ENCODE measurements at regions not wholly inside any gene's neighbourhood (a gene's known extent, or its start where the extent isn't known, plus 50 kb on each side); places are given as distances from the start of the nearest gene placed in this dataset.

DNA sequence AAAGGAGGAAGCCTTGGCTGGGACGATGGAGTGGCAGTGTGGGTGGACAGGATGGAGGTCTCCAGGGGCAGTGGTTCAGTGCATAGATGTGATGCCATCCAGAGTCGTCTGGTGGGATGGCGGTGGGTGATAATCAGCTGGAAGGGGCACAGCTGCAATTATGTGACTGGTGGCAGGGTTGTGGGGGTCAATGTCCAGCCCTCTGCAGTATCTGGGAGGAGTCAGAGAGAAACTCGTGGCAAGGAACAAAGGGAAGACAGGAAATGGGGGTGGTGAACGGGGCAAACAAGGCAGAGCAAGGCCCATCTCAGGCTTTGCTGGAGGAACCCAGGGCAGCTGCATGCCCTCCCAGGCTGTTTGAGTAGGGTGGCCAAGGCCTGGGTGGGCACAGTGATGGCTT is 118.3 kb upstream of the USP24 start:
- H3K27ac ChIP-seq (ENCODE audit: low read depth, low read length), result no peak overlapping the region
- H3K4me1 ChIP-seq (ENCODE audit: control insufficient read depth, insufficient read depth, low read length), result no peaks in the 10 kb centered on the region
- H3K27me3 ChIP-seq (ENCODE audit: control insufficient read depth, insufficient read depth, low read length), result no peaks in the 10 kb centered on the region
- no peak overlapping the region for H3K4me3 ChIP-seq (ENCODE audit: low read length)
- no peak overlapping the region for H3K9ac ChIP-seq (ENCODE audit: low read length)
- no peaks in the 10 kb centered on the region for H3K36me3 ChIP-seq (ENCODE audit: control insufficient read depth, insufficient read depth, low read length)

DNA sequence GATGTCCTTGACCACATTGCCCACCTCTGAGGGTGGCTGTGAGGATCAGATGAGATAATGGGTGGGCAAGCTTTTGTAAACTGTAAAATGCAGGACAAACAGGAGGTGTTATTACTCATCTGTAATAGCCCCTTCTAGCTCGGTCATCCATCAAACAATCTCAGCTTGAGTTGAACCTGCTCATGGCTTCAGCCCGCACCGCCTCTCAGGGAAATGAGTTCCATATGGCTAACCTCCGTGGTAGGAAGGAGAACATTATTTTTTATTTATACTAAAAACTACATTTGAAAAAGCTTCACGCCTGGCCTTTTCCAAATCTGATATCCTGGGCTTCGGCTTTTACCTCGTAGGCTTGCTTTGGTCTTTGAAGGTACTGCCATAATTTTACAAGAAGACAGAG is 116.2 kb upstream of the USP24 start:
- Histone ChIP-seq H3K36me3 (ENCODE audit: control insufficient read depth, insufficient read depth, low read length) (no peaks in the 10 kb centered on the region), H3K27ac (ENCODE audit: low read depth, low read length) (no peak overlapping the region), H3K9ac (ENCODE audit: low read length) (no peak overlapping the region), H3K27me3 (ENCODE audit: control insufficient read depth, insufficient read depth, low read length) (no peaks in the 10 kb centered on the region), H3K4me1 (ENCODE audit: control insufficient read depth, insufficient read depth, low read length) (no peaks in the 10 kb centered on the region), H3K4me3 (ENCODE audit: low read length) (no peak overlapping the region)

DNA sequence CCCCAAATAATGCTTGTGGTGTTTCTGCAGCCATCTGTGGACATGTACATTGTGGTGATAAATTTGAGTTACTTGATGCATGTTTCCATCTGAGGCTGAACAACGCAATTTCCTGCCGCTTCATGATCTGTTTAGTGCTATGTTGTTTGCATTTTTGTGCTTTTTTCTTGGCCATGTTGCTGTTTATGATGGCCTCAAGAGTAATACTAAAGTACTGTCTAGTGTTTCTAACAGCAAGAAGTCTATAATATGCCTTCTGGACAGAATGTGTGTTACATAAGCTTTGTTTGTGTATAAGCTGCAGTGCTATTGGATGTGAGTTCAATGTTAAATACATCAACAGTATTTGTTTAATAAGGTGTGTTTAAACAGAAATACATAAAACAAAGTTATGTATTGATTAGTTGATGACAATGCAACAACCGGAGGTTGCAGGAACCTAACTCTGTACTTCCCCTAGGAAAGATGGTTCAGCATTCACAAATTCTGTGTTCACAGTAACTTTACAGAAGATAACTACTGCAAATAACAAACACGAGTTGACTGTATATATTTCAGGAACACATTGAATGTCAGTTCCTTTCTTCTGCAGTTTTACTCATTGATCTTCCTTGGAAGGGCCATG is 114.8 kb upstream of the USP24 start:
- H3K27me3 ChIP-seq (ENCODE audit: control insufficient read depth, insufficient read depth, low read length), result no peaks in the 10 kb centered on the region
- no peak overlapping the region for H3K9ac ChIP-seq (ENCODE audit: low read length)
- H3K36me3 ChIP-seq (ENCODE audit: control insufficient read depth, insufficient read depth, low read length), result no peaks in the 10 kb centered on the region
- H3K4me3 ChIP-seq (ENCODE audit: low read length), result no peak overlapping the region
- H3K4me1 ChIP-seq (ENCODE audit: control insufficient read depth, insufficient read depth, low read length), result no peaks in the 10 kb centered on the region
- H3K27ac ChIP-seq (ENCODE audit: low read depth, low read length), result no peak overlapping the region

DNA sequence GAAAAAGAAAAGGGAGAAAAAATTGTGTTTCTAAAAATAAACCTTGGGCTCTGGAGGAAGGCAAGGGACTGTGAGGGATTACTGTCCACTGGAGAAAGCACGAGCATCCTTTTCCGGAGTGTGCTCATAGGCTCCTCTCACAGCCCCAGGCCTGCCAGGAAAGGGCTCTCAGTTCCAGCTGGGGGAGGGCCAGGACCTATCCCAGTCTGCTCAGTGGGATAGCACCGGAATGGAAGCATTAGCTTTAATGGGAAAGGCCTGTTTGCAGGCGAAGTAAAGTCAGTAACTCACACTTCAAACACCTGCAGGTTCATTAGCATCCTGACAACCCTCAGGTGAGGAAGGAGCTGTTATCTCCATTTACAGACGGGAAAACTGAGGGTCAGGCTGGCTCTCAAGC is 113.9 kb upstream of the USP24 start:
- no peak overlapping the region for H3K9ac ChIP-seq (ENCODE audit: low read length)
- H3K27ac ChIP-seq (ENCODE audit: low read depth, low read length), result no peak overlapping the region
- no peaks in the 10 kb centered on the region for H3K4me1 ChIP-seq (ENCODE audit: control insufficient read depth, insufficient read depth, low read length)
- no peaks in the 10 kb centered on the region for H3K36me3 ChIP-seq (ENCODE audit: control insufficient read depth, insufficient read depth, low read length)
- no peak overlapping the region for H3K4me3 ChIP-seq (ENCODE audit: low read length)
- H3K27me3 ChIP-seq (ENCODE audit: control insufficient read depth, insufficient read depth, low read length), result no peaks in the 10 kb centered on the region

DNA sequence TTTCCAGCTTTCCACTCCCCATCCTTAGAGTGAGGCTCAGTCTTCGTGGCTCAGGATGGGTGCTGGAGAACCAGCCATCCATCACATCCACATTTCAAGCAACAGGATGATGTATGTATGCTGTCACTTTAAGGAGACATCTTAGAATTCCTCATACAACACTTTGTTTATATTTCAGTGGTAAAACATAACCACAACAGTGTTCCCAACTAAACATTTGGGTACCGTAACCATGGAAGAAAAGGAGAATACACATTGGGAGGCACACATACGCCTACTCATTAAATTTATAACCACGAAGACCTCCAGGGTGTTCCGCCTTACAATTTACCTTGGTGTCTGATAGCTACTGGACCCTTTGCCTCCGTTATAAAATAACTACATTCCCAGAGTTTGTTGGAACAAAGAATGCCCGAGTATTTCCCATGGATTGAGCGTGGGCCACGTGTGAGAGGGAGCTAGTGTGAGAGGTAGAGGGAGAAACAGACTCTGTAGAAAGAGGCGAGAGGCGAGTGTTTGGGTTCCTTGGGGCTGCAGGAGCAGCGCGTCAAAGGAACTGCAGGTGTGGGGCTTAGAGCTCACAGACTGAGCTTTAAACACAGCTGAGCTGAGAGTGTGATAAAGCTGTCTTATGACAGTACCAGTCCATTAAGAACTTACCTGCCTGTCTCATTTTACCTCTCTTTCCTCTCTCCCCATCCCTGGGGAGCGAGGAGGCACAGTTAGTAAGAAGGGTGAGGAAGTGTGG is 111.5 kb upstream of the USP24 start:
- Histone ChIP-seq H3K4me3 (ENCODE audit: low read length) (no peak overlapping the region), H3K27me3 (ENCODE audit: control insufficient read depth, insufficient read depth, low read length) (no peaks in the 10 kb centered on the region), H3K27ac (ENCODE audit: low read depth, low read length) (no peak overlapping the region)

DNA sequence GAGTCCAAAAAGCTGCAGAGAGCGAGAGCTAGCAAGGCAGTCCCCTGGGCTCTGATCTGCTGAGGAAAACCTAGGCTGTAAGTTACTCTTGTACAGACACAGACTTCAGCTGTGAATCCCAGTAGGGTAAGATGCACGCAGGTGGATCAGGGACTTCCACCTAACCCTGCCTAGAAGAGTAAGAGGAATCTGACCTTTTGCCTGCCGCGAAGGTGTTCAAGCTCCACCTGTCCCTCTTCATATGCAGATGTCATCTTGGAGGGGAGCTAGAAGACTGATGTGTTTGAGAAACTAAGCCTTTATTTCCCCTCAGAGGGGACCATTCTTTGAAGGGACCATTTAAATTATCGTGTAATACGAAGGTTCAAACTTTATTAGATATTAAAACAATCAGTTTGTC is 108.6 kb upstream of the USP24 start:
- Histone ChIP-seq H3K9ac (ENCODE audit: low read length) (no peak overlapping the region), H3K4me1 (ENCODE audit: control insufficient read depth, insufficient read depth, low read length) (no peaks in the 10 kb centered on the region), H3K36me3 (ENCODE audit: control insufficient read depth, insufficient read depth, low read length) (no peaks in the 10 kb centered on the region), H3K4me3 (ENCODE audit: low read length) (no peak overlapping the region), H3K27me3 (ENCODE audit: control insufficient read depth, insufficient read depth, low read length) (no peaks in the 10 kb centered on the region), H3K27ac (ENCODE audit: low read depth, low read length) (no peak overlapping the region)

More for the DNA sequence above, 111.5 kb upstream of the USP24 start:
- H3K9ac ChIP-seq (ENCODE audit: low read length), result no peak overlapping the region
- no peaks in the 10 kb centered on the region for H3K4me1 ChIP-seq (ENCODE audit: control insufficient read depth, insufficient read depth, low read length)
- no peaks in the 10 kb centered on the region for H3K36me3 ChIP-seq (ENCODE audit: control insufficient read depth, insufficient read depth, low read length)

DNA sequence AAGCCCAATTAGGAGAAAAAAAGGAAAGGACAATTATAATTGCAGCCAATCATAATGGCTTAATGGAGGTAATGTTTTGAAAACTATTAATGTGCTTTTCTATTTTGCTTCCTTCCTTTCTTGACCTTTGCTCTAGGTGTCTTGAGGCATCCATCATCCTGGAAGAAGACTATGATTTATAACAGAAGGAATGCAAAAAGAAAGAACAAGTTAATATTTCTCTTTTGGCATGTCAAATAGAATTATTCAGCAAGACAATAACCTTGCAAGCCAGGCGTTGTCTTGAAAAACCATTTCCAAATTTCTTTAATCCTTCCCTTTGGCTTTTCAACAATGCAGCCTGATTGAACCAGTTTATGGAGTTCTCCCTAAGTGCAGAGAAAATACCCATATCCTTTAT is 107.7 kb upstream of the USP24 start:
- Histone ChIP-seq H3K4me1 (ENCODE audit: control insufficient read depth, insufficient read depth, low read length) (no peaks in the 10 kb centered on the region), H3K9ac (ENCODE audit: low read length) (no peak overlapping the region), H3K27me3 (ENCODE audit: control insufficient read depth, insufficient read depth, low read length) (no peaks in the 10 kb centered on the region), H3K27ac (ENCODE audit: low read depth, low read length) (no peak overlapping the region), H3K36me3 (ENCODE audit: control insufficient read depth, insufficient read depth, low read length) (no peaks in the 10 kb centered on the region), H3K4me3 (ENCODE audit: low read length) (no peak overlapping the region)

DNA sequence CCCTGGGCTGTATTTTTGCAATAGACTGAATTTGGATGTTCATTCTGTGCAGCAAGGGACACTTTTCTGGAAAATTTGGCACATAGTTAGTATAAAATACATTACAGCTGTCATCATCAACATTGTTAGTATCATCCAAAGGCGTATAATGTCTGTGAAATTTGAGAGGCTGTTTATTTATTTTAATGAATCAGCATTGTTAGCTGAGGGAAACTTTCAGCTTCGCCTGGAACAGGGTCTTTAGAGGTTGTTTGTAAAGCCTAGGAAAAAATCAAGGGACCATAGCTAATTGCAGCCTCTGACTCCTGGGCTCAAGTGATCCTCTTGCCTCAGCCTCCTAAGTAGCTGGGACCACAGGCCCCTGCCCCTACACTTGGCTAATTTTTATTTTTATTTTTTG is 106.8 kb upstream of the USP24 start:
- Histone ChIP-seq H3K36me3 (ENCODE audit: control insufficient read depth, insufficient read depth, low read length) (no peaks in the 10 kb centered on the region), H3K27ac (ENCODE audit: low read depth, low read length) (no peak overlapping the region), H3K4me1 (ENCODE audit: control insufficient read depth, insufficient read depth, low read length) (no peaks in the 10 kb centered on the region), H3K9ac (ENCODE audit: low read length) (no peak overlapping the region), H3K4me3 (ENCODE audit: low read length) (no peak overlapping the region), H3K27me3 (ENCODE audit: control insufficient read depth, insufficient read depth, low read length) (no peaks in the 10 kb centered on the region)

DNA sequence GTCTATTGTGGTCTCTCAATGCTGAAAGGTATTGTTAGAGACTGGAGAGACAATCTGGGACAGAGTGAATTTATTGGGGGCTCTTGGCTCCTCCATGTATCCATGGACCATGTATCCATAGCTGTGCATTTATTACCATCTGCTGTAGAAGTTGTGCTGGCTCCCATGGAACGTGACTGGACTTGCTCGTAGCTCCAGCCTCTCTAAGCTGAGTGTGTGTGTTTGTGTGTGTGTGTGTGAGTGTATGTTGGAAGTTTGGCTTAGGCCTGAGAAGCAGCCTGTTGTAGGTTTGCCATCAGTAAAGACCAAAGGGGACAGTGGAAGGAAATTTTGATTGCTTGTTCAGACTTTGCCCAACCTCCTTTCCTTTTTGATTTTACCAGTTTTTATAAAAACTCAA is 105.7 kb upstream of the USP24 start:
- Histone ChIP-seq H3K27ac (ENCODE audit: low read depth, low read length) (no peak overlapping the region), H3K27me3 (ENCODE audit: control insufficient read depth, insufficient read depth, low read length) (no peaks in the 10 kb centered on the region), H3K36me3 (ENCODE audit: control insufficient read depth, insufficient read depth, low read length) (no peaks in the 10 kb centered on the region), H3K4me3 (ENCODE audit: low read length) (no peak overlapping the region), H3K9ac (ENCODE audit: low read length) (no peak overlapping the region), H3K4me1 (ENCODE audit: control insufficient read depth, insufficient read depth, low read length) (no peaks in the 10 kb centered on the region)

DNA sequence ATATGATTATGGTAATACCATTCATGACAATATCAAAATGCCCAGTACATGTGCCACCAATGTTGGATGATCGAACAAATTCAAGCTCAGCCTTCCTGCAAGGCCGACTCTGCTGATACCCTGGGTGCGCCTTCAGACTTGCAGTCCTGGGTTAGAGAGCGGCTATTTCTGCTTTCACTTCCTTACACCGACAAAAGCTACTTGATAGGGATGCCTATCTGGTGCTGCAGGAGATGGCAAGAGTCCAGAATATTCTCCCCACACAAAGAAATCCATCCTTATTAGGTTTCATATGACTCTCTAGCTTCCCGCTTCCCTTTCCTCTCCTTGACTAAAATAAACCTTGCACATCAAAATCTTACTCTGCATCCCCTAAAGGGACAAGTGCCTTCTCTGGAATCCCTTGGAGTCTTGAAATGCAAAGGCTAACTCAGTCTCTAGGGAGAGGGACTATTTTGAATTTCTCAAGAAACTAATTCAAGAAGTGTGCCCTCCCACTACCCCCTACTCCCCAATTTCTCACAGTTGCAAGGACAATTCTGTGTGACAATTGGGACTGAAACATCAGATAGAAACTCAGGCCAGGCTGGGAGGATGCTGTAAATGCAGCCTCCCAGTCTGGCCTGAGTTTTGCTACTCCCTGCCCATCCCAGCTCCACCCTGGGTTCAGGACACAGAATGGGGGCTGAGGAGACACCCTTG is 103.1 kb upstream of the USP24 start:
- Histone ChIP-seq H3K36me3 (ENCODE audit: control insufficient read depth, insufficient read depth, low read length) (no peaks in the 10 kb centered on the region), H3K27me3 (ENCODE audit: control insufficient read depth, insufficient read depth, low read length) (no peaks in the 10 kb centered on the region), H3K4me1 (ENCODE audit: control insufficient read depth, insufficient read depth, low read length) (no peaks in the 10 kb centered on the region), H3K27ac (ENCODE audit: low read depth, low read length) (no peak overlapping the region), H3K4me3 (ENCODE audit: low read length) (no peak overlapping the region), H3K9ac (ENCODE audit: low read length) (no peak overlapping the region)

DNA sequence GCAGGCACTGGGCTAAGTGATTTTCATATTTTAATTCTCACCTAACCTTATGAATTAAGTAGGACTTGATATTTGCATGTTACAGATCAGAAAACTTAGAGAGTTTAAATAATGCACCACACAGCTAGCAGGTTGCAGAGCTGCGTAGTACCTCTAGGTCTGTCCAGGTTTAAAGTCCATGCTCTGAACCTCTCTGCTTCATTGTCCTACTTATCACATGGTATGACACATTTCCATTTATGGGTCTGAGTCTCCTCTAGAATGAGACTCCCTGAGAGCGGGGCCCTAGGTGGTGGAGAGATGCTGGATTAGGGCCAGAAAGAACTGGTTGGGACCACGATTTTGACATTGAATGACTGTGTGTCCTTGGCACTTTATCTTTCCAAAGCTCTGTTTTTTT is 102.5 kb upstream of the USP24 start:
- Histone ChIP-seq H3K9ac (ENCODE audit: low read length) (no peak overlapping the region), H3K27ac (ENCODE audit: low read depth, low read length) (no peak overlapping the region), H3K4me3 (ENCODE audit: low read length) (no peak overlapping the region), H3K4me1 (ENCODE audit: control insufficient read depth, insufficient read depth, low read length) (no peaks in the 10 kb centered on the region), H3K27me3 (ENCODE audit: control insufficient read depth, insufficient read depth, low read length) (no peaks in the 10 kb centered on the region), H3K36me3 (ENCODE audit: control insufficient read depth, insufficient read depth, low read length) (no peaks in the 10 kb centered on the region)

DNA sequence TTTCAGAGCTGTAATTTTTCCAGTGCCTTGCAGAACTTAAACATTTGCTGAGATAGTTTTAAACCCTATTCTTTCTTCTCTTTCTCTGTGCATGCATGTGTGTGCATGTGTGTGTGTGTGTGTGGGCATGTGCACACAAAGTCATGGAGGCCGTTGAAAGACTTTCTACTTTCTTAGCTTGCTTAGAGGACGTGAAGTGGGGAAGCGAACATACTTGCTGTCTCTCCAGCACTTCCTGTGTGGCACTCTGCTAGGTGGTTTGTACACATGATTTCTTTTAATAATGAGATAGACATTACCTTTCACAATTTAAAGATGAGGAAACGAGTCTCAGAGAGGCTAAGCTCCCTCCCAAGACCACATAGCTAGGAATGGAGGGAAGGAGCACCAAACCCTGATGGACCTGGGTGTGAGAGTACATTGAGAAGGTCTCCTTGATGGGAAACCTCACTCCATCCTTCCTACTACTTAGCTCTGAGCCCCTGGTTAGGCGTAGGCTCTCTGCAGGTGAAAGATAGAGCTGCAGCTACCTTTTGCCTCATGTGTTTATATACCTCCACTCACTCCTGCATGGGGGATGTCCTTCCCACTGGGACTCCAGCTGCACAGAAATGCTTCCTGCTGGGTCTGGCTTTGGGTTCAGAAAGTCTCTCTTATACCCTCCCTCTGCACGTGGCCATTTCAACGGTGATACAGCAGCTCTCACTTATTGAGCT is 101.9 kb upstream of the USP24 start:
- Histone ChIP-seq H3K9ac (ENCODE audit: low read length) (no peak overlapping the region), H3K4me1 (ENCODE audit: control insufficient read depth, insufficient read depth, low read length) (no peaks in the 10 kb centered on the region), H3K4me3 (ENCODE audit: low read length) (no peak overlapping the region), H3K27ac (ENCODE audit: low read depth, low read length) (no peak overlapping the region), H3K36me3 (ENCODE audit: control insufficient read depth, insufficient read depth, low read length) (no peaks in the 10 kb centered on the region), H3K27me3 (ENCODE audit: control insufficient read depth, insufficient read depth, low read length) (no peaks in the 10 kb centered on the region)

All from rectal smooth muscle tissue (tissue), 1 donor.